Activated B cell treated with CpG ODN at 0.5 μM for 24 hours (primary cell): ENCODE measurements at regions not wholly inside any gene's neighbourhood (a gene's known extent, or its start where the extent isn't known, plus 50 kb on each side); places are given as distances from the start of the nearest gene placed in this dataset.

ENCODE experiments used
- ATAC-seq: fragments of 200-7000 bp; cut with Tn5 transposase; one replicate; pipeline ENCODE4 v1.10.0; 2021; ENCODE audit warnings: low read depth, mild to moderate bottlenecking, moderate library complexity
- CTCF ChIA-PET: fragments of 350-600 bp; sonication (Branson Sonifier 250); formaldehyde crosslinking; loops from one replicate; lab custom pipeline; 2021; ENCODE audit warnings: antibody characterized with exemption; lab: Charles Lee
- POLR2A ChIA-PET: fragments of 350-600 bp; sonication (Branson Sonifier 250); formaldehyde crosslinking; loops from one replicate; lab custom pipeline; 2021; ENCODE audit warnings: antibody characterized with exemption; lab: Charles Lee
- DNase-seq: peaks from one replicate; pipeline ENCODE4 v3.0.0; 2022
- H3K27ac Mint-ChIP-seq: one replicate; pipeline ENCODE4 v1.8.0; 2020; ENCODE audit warnings: mixed read lengths
- H3K27me3 Mint-ChIP-seq: one replicate; pipeline ENCODE4 v1.8.0; 2021; ENCODE audit warnings: mixed read lengths
- H3K36me3 Mint-ChIP-seq: one replicate; pipeline ENCODE4 v1.8.0; 2021; ENCODE audit warnings: low read depth, mixed read lengths
- H3K4me1 Mint-ChIP-seq: one replicate; pipeline ENCODE4 v1.8.0; 2021; ENCODE audit warnings: mixed read lengths
- H3K4me3 Mint-ChIP-seq: one replicate; pipeline ENCODE4 v1.8.0; 2020; ENCODE audit warnings: mild to moderate bottlenecking, mixed read lengths
- H3K9me3 Mint-ChIP-seq: one replicate; pipeline ENCODE4 v1.8.0; 2020; ENCODE audit warnings: mixed read lengths
- CTCF ChIP-seq: fragments of 200-600 bp; IDR thresholded peaks from one replicate; pipeline ENCODE4 v1.8.0; 2022; ENCODE audit warnings: antibody characterized with exemption, mild to moderate bottlenecking
- intact Hi-C: fragments of 100-400 bp; cut with micrococcal nuclease; formaldehyde crosslinking; loops from one replicate; pipeline ENCODE4 v1.15.1; 2024

DNA sequence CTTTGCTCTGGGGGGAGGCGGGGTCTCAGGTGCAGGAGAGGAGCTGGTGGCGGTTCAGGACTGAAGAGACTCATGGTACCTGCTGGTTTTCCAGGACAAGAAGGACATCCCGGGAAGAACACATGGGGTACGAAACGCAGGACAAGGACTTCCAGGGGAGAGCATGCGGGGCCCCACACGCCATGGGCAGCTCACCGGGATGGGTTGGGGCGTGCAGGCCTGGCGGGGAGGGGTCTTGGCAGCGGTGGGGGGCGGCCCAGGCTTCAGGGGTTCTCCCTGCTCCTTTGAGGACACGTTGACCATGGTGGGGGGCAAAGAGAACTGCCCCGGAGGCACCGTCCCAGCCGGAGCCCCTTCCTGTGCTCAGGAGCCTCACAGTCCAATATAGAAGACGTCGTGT is 673.2 kb downstream of the BRD1 start:
- Mint-ChIP-seq H3K27me3 (no peaks in the 10 kb centered on the region), H3K4me3 (no peak overlapping the region), H3K4me1 (no peaks in the 10 kb centered on the region), H3K27ac (no peak overlapping the region), H3K9me3 (peaks cover 4% of the 10 kb centered on the region), H3K36me3 (no peaks in the 10 kb centered on the region)
- ChIA-PET POLR2A (no interaction called here), CTCF (no interaction called here)
- DNase-seq = no peak
- no peak for ATAC-seq
- no peak for TF ChIP-seq CTCF
- intact Hi-C loops = no loop called here

DNA sequence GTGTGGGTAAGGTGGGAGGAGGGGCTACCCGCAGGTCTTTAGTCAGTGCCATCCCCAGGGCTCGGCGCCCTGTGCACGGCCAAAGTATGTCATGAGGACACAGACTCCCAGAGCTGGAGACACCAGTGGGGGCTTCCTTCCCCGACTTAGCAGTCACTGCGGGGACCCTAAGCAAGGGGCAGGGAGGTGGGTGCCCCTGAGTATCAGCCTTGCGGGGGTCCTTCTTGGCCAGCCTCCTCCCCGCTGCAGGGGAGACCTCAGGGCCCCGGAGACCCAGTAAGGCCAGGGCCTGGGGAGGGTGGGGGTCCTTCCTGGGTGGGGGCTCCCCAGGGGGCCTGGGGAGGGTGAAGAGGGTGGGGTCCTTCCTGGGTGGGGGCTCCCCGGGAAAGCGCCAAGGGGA is 673.8 kb downstream of the BRD1 start:
- H3K9me3 Mint-ChIP-seq = peaks cover 4% of the 10 kb centered on the region
- no peak overlapping the region for H3K4me3 Mint-ChIP-seq
- TF ChIP-seq CTCF = no peak
- no peak overlapping the region for H3K27ac Mint-ChIP-seq
- POLR2A ChIA-PET = no interaction called here
- no peaks in the 10 kb centered on the region for H3K4me1 Mint-ChIP-seq
- no peak for ATAC-seq
- no peaks in the 10 kb centered on the region for H3K27me3 Mint-ChIP-seq
- intact Hi-C loops = no loop called here
- CTCF ChIA-PET = no interaction called here
- no peak for DNase-seq
- H3K36me3 Mint-ChIP-seq = no peaks in the 10 kb centered on the region

DNA sequence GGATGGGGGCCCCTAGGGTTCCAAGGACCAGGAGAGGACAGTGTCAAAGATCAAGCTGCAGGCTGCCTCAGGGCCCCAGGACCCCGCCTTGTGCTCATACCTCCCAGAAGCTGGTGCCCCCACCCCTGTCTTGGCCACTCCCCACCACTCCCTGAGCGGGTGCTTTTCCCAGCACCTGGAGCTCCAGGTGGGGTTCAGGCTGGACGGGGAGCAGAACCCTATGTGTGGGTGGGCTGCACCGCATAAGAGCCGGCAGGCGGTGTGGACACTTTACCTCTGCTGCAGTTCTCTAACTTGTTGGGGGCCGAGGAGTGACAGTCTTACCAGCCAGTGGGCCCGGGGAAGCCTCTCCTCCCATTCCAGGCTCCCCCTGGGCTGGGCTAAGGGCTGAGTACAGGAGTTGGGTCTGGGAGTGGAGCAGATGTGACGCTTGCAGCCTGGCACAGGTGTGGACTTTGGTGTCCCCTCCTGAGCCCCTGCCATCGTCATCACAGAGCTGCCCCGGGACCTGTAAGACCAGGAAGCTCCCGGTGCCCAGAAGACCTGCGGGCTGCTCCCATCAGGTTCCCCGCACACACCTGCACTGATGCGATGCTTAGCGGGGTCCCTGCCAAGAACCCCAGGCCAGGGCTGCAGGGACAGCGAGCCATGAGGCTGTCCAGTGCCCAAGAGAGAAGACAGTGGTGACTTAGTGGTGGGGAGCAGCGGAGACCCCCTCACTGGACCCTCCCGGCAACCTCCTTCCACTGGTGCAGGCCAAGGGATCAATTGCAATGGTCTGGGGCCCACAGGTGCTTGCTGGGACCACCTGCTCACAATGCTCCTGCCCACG is 674.5 kb downstream of the BRD1 start:
- H3K9me3 Mint-ChIP-seq = peaks cover 4% of the 10 kb centered on the region

GRCh38 chr22:49152127-49152938 is 675.3 kb downstream of the BRD1 start:
- Mint-ChIP-seq H3K36me3 (no peaks in the 10 kb centered on the region), H3K27me3 (no peaks in the 10 kb centered on the region), H3K4me1 (no peaks in the 10 kb centered on the region), H3K4me3 (no peak overlapping the region), H3K27ac (no peak overlapping the region), H3K9me3 (peaks cover 4% of the 10 kb centered on the region)
- TF ChIP-seq CTCF = no peak
- ChIA-PET CTCF (no interaction called here), POLR2A (no interaction called here)
- intact Hi-C loops = no loop called here
- DNase-seq (no peak), ATAC-seq (no peak)

More for the DNA sequence above, 674.5 kb downstream of the BRD1 start:
- ATAC-seq (no peak), DNase-seq (no peak)
- no peak overlapping the region for H3K27ac Mint-ChIP-seq
- H3K36me3 Mint-ChIP-seq = no peaks in the 10 kb centered on the region
- no peak overlapping the region for H3K4me3 Mint-ChIP-seq
- intact Hi-C loops = no loop called here
- no peaks in the 10 kb centered on the region for H3K27me3 Mint-ChIP-seq
- CTCF ChIA-PET = no interaction called here
- POLR2A ChIA-PET = no interaction called here
- TF ChIP-seq CTCF = no peak
- no peaks in the 10 kb centered on the region for H3K4me1 Mint-ChIP-seq
